ENCODE measurements at regions not wholly inside any gene's neighbourhood (a gene's known extent, or its start where the extent isn't known, plus 50 kb on each side); places are given as distances from the start of the nearest gene placed in this dataset.

DNA sequence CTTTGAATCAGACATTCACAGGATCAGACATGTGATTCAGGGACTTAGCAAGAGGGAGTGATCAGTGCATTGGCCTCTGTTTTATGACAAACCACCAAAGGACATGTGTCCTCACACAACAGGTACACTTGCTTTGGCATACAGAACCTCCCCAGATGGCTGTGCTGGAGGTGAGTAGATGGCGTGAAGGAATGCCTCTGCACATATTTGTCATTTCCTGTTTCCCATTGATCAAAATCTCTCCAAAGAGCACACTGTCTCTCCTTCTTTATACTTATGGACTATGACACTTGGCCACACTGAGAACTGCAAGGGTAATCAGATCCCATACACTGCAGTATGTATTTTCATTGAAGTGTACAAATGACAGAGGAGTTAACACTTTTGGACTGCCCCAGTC is 927.6 kb downstream of the TSN start:
- Histone ChIP-seq H3K4me1 (ENCODE audit: control insufficient read depth in 2 of 3, insufficient read depth in 2 of 3, low read depth in 1 of 3, low read length in 3 of 3) (no peaks in the 10 kb centered on the region), H3K27ac (ENCODE audit: low read depth in 2 of 2, low read length in 2 of 2) (no peak overlapping the region), H3K4me3 (ENCODE audit: low read length in 3 of 3) (no peak overlapping the region), H3K36me3 (ENCODE audit: control insufficient read depth in 2 of 3, insufficient read depth in 3 of 3, low read length in 3 of 3) (no peaks in the 10 kb centered on the region), H3K9me3 (ENCODE audit: control insufficient read depth in 2 of 3, insufficient read depth in 1 of 3, low read length in 3 of 3) (no peaks in the 10 kb centered on the region), H3K27me3 (ENCODE audit: control insufficient read depth, insufficient read depth, low read length) (no peaks in the 10 kb centered on the region), H3K9ac (ENCODE audit: low read length in 3 of 3) (no peak overlapping the region)
- no peak for DNase-seq
- no peak for FAIRE-seq
- intact Hi-C loops (cut with DNase I), result no loop called here
- TF ChIP-seq CTCF (IDR thresholded peaks at IDR 0.05; ENCODE audit: borderline replicate concordance, extremely low read depth, insufficient read depth), result no peak

DNA sequence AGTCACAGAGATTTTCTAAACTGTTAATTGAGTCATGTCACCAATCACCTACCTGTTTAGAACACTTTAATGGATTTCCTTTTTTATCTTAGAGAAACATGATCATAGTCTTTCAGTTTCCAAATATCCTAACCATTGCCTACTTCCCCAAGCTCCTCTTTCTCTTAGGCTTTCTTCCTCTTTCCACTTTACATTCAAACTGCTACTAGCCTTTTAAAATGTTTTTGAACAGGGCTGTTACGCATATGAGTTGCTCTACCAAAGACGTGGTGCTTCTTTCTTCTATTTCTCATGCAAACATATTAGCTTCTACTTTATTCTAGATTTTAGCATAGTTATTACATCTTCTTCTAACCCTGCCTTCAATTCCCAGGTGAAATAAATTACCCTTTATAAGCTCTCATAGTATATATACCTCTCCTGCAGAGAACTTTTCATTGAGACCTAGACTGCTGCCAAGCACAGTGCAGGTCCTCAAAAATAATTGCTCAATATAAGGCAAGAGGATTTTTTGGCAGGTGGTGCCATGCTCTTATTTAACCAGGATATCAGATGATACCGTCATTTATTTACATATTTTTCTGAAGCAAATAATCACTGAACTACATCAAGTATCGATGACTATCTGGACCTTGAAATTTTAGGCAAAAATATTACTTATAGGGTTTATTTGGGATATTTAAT is 937.1 kb downstream of the TSN start:
- no peak for TF ChIP-seq CTCF (IDR thresholded peaks at IDR 0.05; ENCODE audit: borderline replicate concordance, extremely low read depth, insufficient read depth)
- H3K9me3 ChIP-seq (ENCODE audit: control insufficient read depth in 2 of 3, insufficient read depth in 1 of 3, low read length in 3 of 3), result no peaks in the 10 kb centered on the region
- no peaks in the 10 kb centered on the region for H3K27me3 ChIP-seq (ENCODE audit: control insufficient read depth, insufficient read depth, low read length)
- no peaks in the 10 kb centered on the region for H3K36me3 ChIP-seq (ENCODE audit: control insufficient read depth in 2 of 3, insufficient read depth in 3 of 3, low read length in 3 of 3)
- no peak overlapping the region for H3K27ac ChIP-seq (ENCODE audit: low read depth in 2 of 2, low read length in 2 of 2)
- no peak overlapping the region for H3K9ac ChIP-seq (ENCODE audit: low read length in 3 of 3)
- no peaks in the 10 kb centered on the region for H3K4me1 ChIP-seq (ENCODE audit: control insufficient read depth in 2 of 3, insufficient read depth in 2 of 3, low read depth in 1 of 3, low read length in 3 of 3)
- no peak for FAIRE-seq
- intact Hi-C loops (cut with DNase I), result no loop called here
- no peak overlapping the region for H3K4me3 ChIP-seq (ENCODE audit: low read length in 3 of 3)
- DNase-seq, result no peak

DNA sequence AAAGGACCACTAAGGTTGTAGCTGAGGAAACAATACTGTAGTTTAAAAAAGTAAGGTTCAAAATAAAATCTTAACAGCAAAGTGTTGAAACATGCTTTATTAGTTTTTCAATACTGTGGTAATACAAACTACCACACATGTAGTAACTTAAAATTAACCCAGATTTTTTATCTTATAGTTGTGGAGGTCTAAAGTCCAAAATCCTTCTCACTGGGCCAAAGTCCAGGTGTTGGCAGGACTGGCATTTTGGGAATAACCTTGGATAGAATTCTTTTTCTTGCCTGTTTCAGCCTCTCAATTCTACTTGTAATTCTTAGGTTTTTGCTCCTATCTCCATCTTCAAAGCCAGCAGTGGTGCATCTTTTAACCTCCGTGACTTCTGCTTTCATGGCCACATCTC is 942.0 kb downstream of the TSN start:
- Histone ChIP-seq H3K27ac (ENCODE audit: low read depth in 2 of 2, low read length in 2 of 2) (no peak overlapping the region), H3K4me3 (ENCODE audit: low read length in 3 of 3) (no peak overlapping the region), H3K9me3 (ENCODE audit: control insufficient read depth in 2 of 3, insufficient read depth in 1 of 3, low read length in 3 of 3) (no peaks in the 10 kb centered on the region), H3K36me3 (ENCODE audit: control insufficient read depth in 2 of 3, insufficient read depth in 3 of 3, low read length in 3 of 3) (no peaks in the 10 kb centered on the region), H3K27me3 (ENCODE audit: control insufficient read depth, insufficient read depth, low read length) (no peaks in the 10 kb centered on the region), H3K4me1 (ENCODE audit: control insufficient read depth in 2 of 3, insufficient read depth in 2 of 3, low read depth in 1 of 3, low read length in 3 of 3) (no peaks in the 10 kb centered on the region), H3K9ac (ENCODE audit: low read length in 3 of 3) (no peak overlapping the region)
- no peak for DNase-seq
- intact Hi-C loops (cut with DNase I), result no loop called here
- TF ChIP-seq CTCF (IDR thresholded peaks at IDR 0.05; ENCODE audit: borderline replicate concordance, extremely low read depth, insufficient read depth), result no peak
- no peak for FAIRE-seq

- intact Hi-C loops (cut with DNase I), result no loop called here
- no peak for FAIRE-seq
Measured at GRCh38 chr2:122703676-122704075, 948.2 kb downstream of the TSN start.

More at GRCh38 chr2:122703676-122704075, 948.2 kb downstream of the TSN start:
- TF ChIP-seq CTCF (IDR thresholded peaks at IDR 0.05; ENCODE audit: borderline replicate concordance, extremely low read depth, insufficient read depth), result no peak
- no peak for DNase-seq
- no peak overlapping the region for H3K9ac ChIP-seq (ENCODE audit: low read length in 3 of 3)
- no peaks in the 10 kb centered on the region for H3K9me3 ChIP-seq (ENCODE audit: control insufficient read depth in 2 of 3, insufficient read depth in 1 of 3, low read length in 3 of 3)
- no peak overlapping the region for H3K4me3 ChIP-seq (ENCODE audit: low read length in 3 of 3)
- H3K4me1 ChIP-seq (ENCODE audit: control insufficient read depth in 2 of 3, insufficient read depth in 2 of 3, low read depth in 1 of 3, low read length in 3 of 3), result no peaks in the 10 kb centered on the region
- H3K27ac ChIP-seq (ENCODE audit: low read depth in 2 of 2, low read length in 2 of 2), result no peak overlapping the region
- H3K36me3 ChIP-seq (ENCODE audit: control insufficient read depth in 2 of 3, insufficient read depth in 3 of 3, low read length in 3 of 3), result no peaks in the 10 kb centered on the region
- no peaks in the 10 kb centered on the region for H3K27me3 ChIP-seq (ENCODE audit: control insufficient read depth, insufficient read depth, low read length)
